Mesenchymal stem cell (in vitro differentiated cells and primary cell): ENCODE measurements at regions not wholly inside any gene's neighbourhood (a gene's known extent, or its start where the extent isn't known, plus 50 kb on each side); places are given as distances from the start of the nearest gene placed in this dataset.

Experiments
- DNase-seq: peaks from one replicate; pipeline ENCODE4 v3.0.0-alpha.2; 2013
- H2AFZ ChIP-seq: one replicate; pipeline ENCODE4 v1.6.1; 2013; ENCODE audit warnings: low read depth, mild to moderate bottlenecking, control low read depth, inconsistent platforms, low read length, moderate library complexity
- H2AK5ac ChIP-seq: 2 replicates; pipeline ENCODE4 v1.6.1; 2013; ENCODE audit warnings: low read length, moderate library complexity, mild to moderate bottlenecking, inconsistent platforms; ENCODE audit not compliant: severe bottlenecking
- H2BK120ac ChIP-seq: one replicate; pipeline ENCODE4 v1.6.1; 2013; ENCODE audit warnings: low read depth, mild to moderate bottlenecking, inconsistent platforms, low read length, moderate library complexity
- H2BK12ac ChIP-seq, 2 experiments: one replicate each; pipeline ENCODE4 v1.6.1; 2013; ENCODE audit warnings: inconsistent platforms in 2 of 2, low read length in 2 of 2, mild to moderate bottlenecking in 2 of 2, moderate library complexity in 2 of 2, control low read depth in 1 of 2
- H2BK15ac ChIP-seq: one replicate; pipeline ENCODE4 v1.6.1; 2013; ENCODE audit warnings: mild to moderate bottlenecking, low read depth, inconsistent platforms; ENCODE audit not compliant: poor library complexity, severe bottlenecking
- H2BK5ac ChIP-seq: 2 replicates; pipeline ENCODE4 v1.6.1; 2013; ENCODE audit warnings: low read depth, mild to moderate bottlenecking, low read length, control low read depth, inconsistent platforms; ENCODE audit not compliant: poor library complexity, severe bottlenecking
- H3K14ac ChIP-seq, 2 experiments: one replicate each; pipeline ENCODE4 v1.6.1; 2013; ENCODE audit warnings: inconsistent platforms in 2 of 2, low read length in 2 of 2, control low read depth in 1 of 2, mild to moderate bottlenecking in 1 of 2, moderate library complexity in 1 of 2
- H3K18ac ChIP-seq, 2 experiments: one replicate each; pipeline ENCODE4 v1.6.1; 2013; ENCODE audit warnings: inconsistent platforms in 2 of 2, low read length in 2 of 2, control low read depth in 1 of 2, low read depth in 1 of 2, mild to moderate bottlenecking in 1 of 2
- H3K23ac ChIP-seq, 2 experiments: one replicate each; pipeline ENCODE4 v1.6.1; 2013; ENCODE audit warnings: inconsistent platforms in 2 of 2, low read length in 2 of 2, mild to moderate bottlenecking in 2 of 2, moderate library complexity in 2 of 2, control low read depth in 1 of 2
- H3K27ac ChIP-seq: 2 replicates; pipeline ENCODE4 v1.5.1; 2013; ENCODE audit warnings: mild to moderate bottlenecking, moderate library complexity, low read length, control low read depth, inconsistent platforms; ENCODE audit not compliant: poor library complexity, severe bottlenecking
- H3K27me3 ChIP-seq, 2 experiments: 2 replicates each; pipeline versions ENCODE4 v1.6.1 to v1.7.0; 2013; ENCODE audit warnings: low read length in 2 of 2, mild to moderate bottlenecking in 2 of 2, moderate library complexity in 2 of 2, control low read depth in 1 of 2, inconsistent platforms in 1 of 2; ENCODE audit not compliant: control insufficient read depth in 1 of 2, insufficient read depth in 1 of 2
- H3K36me3 ChIP-seq, 2 experiments: 2 replicates each; pipeline versions ENCODE4 v1.6.1 to v1.7.0; 2013; ENCODE audit warnings: low read length in 2 of 2, control low read depth in 1 of 2, inconsistent platforms in 1 of 2, low read depth in 1 of 2, mild to moderate bottlenecking in 1 of 2; ENCODE audit not compliant: insufficient read depth in 2 of 2, control insufficient read depth in 1 of 2
- H3K4ac ChIP-seq, 2 experiments: one replicate each; pipeline ENCODE4 v1.6.1; 2013; ENCODE audit warnings: inconsistent platforms in 2 of 2, low read length in 2 of 2, mild to moderate bottlenecking in 2 of 2, moderate library complexity in 2 of 2, control low read depth in 1 of 2, low read depth in 1 of 2
- H3K4me1 ChIP-seq: 2 replicates; pipeline ENCODE4 v1.6.1; 2013; ENCODE audit warnings: low read depth, low read length, control low read depth; ENCODE audit not compliant: control insufficient read depth, insufficient read depth
- H3K4me2 ChIP-seq: 2 replicates; pipeline ENCODE4 v1.6.1; 2013; ENCODE audit warnings: low read length, mild to moderate bottlenecking, inconsistent platforms; ENCODE audit not compliant: poor library complexity, severe bottlenecking
- H3K4me3 ChIP-seq, 2 experiments: 2 replicates each; pipeline versions ENCODE4 v1.5.1 to v1.7.0; 2013; ENCODE audit warnings: low read length in 2 of 2, mild to moderate bottlenecking in 2 of 2, control low read depth in 1 of 2, low read depth in 1 of 2; ENCODE audit not compliant: insufficient read depth in 1 of 2
- H3K79me1 ChIP-seq: replicated peaks from 2 replicates; pipeline ENCODE4 v1.6.1; 2013; ENCODE audit warnings: mild to moderate bottlenecking, control low read depth, low read length, inconsistent platforms; ENCODE audit not compliant: poor library complexity, severe bottlenecking
- H3K9ac ChIP-seq: 2 replicates; pipeline ENCODE4 v1.7.0; 2013; ENCODE audit warnings: mild to moderate bottlenecking, low read length, moderate library complexity
- H3K9me3 ChIP-seq: 2 replicates; pipeline ENCODE4 v1.7.0; 2013; ENCODE audit warnings: mild to moderate bottlenecking, low read length; ENCODE audit not compliant: control insufficient read depth
- H4K8ac ChIP-seq: one replicate; pipeline ENCODE4 v1.6.1; 2013; ENCODE audit warnings: inconsistent platforms, mild to moderate bottlenecking, low read length, moderate library complexity
- H4K91ac ChIP-seq: one replicate; pipeline ENCODE4 v1.6.1; 2013; ENCODE audit warnings: mild to moderate bottlenecking, low read length, inconsistent platforms
- WGBS: methylation state at CpG from one replicate; pipeline ENCODE4 v1.1.7; 2013; ENCODE audit warnings: mixed read lengths; 5-methylcytosine and 5-hydroxymethylcytosine counted together

GRCh38 chr7:81624021-81624592, 145.7 kb downstream of the HGF start:
- H4K8ac ChIP-seq: no peak overlapping the region
- H3K79me1 ChIP-seq: no peaks in the 10 kb centered on the region
- H3K18ac ChIP-seq: peak overlapping the region; percentile 66 to 83
- H2BK15ac ChIP-seq: no peak overlapping the region
- no peaks in the 10 kb centered on the region for H3K27me3 ChIP-seq
- H3K14ac ChIP-seq: no peak overlapping the region
- H3K9me3 ChIP-seq: no peaks in the 10 kb centered on the region
- no peak overlapping the region for H2AFZ ChIP-seq
- no peak for DNase-seq
- peak overlapping the region; percentile 64 to 79 for H3K4ac ChIP-seq
- no peak overlapping the region for H3K4me3 ChIP-seq
- no CpG with 5 or more reads among the region's 1 CpG for WGBS
- no peaks in the 10 kb centered on the region for H3K4me1 ChIP-seq
- peak overlapping the region; percentile 71 to 89 for H2BK12ac ChIP-seq
- H3K9ac ChIP-seq: peak overlapping the region; percentile 18
- H2AK5ac ChIP-seq: peak overlapping the region; percentile 59
- H3K36me3 ChIP-seq: no peaks in the 10 kb centered on the region
- peak overlapping the region; percentile 27 for H4K91ac ChIP-seq
- H3K27ac ChIP-seq: peak overlapping the region; percentile 57
- H2BK120ac ChIP-seq: no peak overlapping the region
- H3K23ac ChIP-seq: no peak overlapping the region
- no peak overlapping the region for H2BK5ac ChIP-seq
- no peak overlapping the region for H3K4me2 ChIP-seq

DNA sequence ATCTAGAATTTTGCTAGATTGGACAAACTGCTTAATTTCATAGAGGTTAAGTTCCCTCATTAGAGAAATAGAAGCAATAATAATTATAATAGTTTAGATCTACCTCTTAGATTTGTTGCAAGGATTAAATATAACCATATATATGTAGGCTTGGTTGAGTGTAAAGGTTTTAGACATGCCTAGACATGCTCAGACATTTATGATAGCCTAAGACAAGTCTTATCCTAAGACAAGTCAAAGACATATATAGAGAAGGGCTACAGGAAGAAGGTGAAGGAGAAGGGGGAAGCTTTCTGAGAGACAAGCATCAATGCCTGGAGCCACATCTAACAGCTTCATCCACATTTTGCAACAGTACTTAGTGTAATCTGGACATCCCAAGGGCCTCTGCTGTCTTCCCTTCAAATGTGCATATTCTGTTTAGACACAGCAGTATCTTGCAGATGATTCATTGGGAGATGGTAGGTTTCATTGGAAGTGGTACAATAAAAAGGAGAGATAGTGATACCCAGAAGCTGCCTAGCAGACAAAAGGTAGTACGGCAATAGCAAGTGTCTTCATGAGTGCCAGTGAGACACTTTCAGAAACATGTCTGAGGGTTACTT, 146.5 kb downstream of the HGF start:
- Histone ChIP-seq H3K14ac (no peak overlapping the region), H3K27ac (no peak overlapping the region), H3K4me3 (no peak overlapping the region), H3K4ac (peak overlapping the region; percentile 13 to 58), H2BK12ac (peak overlapping the region in 1 of 2 experiments; percentile 2), H3K36me3 (no peaks in the 10 kb centered on the region), H2BK15ac (no peak overlapping the region), H2AK5ac (no peak overlapping the region), H2BK5ac (no peak overlapping the region), H4K8ac (peak overlapping the region; percentile 45), H3K9ac (peak overlapping the region; percentile 33), H3K27me3 (no peaks in the 10 kb centered on the region), H3K79me1 (no peaks in the 10 kb centered on the region), H3K23ac (no peak overlapping the region), H3K4me2 (no peak overlapping the region), H4K91ac (peak overlapping the region; percentile 57), H3K4me1 (no peaks in the 10 kb centered on the region), H2BK120ac (no peak overlapping the region), H2AFZ (no peak overlapping the region), H3K9me3 (no peaks in the 10 kb centered on the region), H3K18ac (peak overlapping the region; percentile 4 to 64)
- WGBS: 82% methylated on average over 1 of the region's 1 CpG
- no peak for DNase-seq

DNA sequence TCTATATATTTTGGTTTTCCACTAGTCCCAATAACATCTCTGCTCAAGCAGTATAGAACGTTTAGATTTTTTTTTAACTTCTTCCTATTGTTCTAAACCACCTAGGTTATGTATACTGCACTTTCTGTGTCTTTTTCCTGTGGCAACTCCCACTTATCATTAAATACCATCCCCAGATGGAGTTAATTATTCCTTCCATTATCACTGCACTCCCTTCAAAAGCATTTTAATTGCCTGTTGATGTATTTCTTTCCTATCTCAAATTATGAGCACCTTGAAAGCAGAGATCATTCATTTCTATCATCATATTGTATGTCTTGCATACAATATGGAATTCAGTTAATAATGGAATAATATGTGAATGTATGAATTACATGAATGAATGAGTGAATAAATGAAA, 148.0 kb downstream of the HGF start:
- Histone ChIP-seq H3K9ac (no peak overlapping the region), H3K4me1 (no peaks in the 10 kb centered on the region), H3K27ac (no peak overlapping the region), H3K27me3 (no peaks in the 10 kb centered on the region), H2BK5ac (no peak overlapping the region), H4K8ac (no peak overlapping the region), H3K4ac (no peak overlapping the region), H2AK5ac (no peak overlapping the region), H4K91ac (no peak overlapping the region), H2BK12ac (no peak overlapping the region), H2BK120ac (no peak overlapping the region), H3K36me3 (no peaks in the 10 kb centered on the region), H3K9me3 (no peaks in the 10 kb centered on the region), H3K4me2 (no peak overlapping the region), H3K14ac (no peak overlapping the region), H2BK15ac (no peak overlapping the region), H3K4me3 (no peak overlapping the region), H3K23ac (no peak overlapping the region), H3K79me1 (no peaks in the 10 kb centered on the region), H3K18ac (no peak overlapping the region), H2AFZ (no peak overlapping the region)
- DNase-seq: no peak
- 100% methylated on average over 1 of the region's 1 CpG for WGBS

DNA sequence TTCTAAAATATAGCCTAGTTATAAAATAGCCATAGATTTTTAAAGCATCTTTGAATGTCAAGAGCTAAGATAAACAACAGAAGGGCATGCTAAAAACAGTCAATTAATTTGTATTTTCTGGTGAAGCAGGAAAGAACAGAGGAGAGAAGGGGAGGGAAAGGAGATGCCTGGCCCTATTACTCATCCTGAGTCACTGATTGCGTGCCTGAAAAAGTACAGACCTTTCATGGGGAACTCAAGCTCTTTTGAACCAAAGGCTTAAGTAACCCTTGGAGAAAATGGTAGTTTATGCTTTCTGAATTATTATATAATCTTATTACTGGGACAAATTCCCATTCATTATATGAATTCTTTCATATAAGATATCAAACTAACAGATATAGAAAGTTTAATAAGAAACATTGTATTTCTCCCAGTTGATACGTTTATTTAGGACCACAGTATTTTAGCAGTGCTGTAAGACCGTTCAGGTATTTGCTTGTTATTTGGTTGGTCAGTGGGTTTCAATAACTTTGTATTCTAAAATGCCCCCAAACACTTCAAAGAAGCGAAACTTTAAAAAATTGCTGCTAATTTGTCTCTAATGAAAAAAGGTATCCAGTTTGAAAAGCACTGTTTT, 151.3 kb downstream of the HGF start:
- Histone ChIP-seq H2AFZ (no peak overlapping the region), H3K14ac (no peak overlapping the region), H2BK12ac (no peak overlapping the region), H3K4ac (no peak overlapping the region), H3K27me3 (no peaks in the 10 kb centered on the region), H2BK5ac (no peak overlapping the region), H3K23ac (no peak overlapping the region), H3K4me3 (no peak overlapping the region), H3K27ac (no peak overlapping the region), H3K4me1 (no peaks in the 10 kb centered on the region), H3K4me2 (no peak overlapping the region), H3K9me3 (no peaks in the 10 kb centered on the region), H3K18ac (no peak overlapping the region), H4K91ac (no peak overlapping the region), H3K9ac (peak overlapping the region; percentile 57), H3K79me1 (no peaks in the 10 kb centered on the region), H2BK120ac (no peak overlapping the region), H4K8ac (no peak overlapping the region), H2AK5ac (no peak overlapping the region), H3K36me3 (no peaks in the 10 kb centered on the region), H2BK15ac (no peak overlapping the region)
- WGBS: 35% methylated on average over 4 of the region's 4 CpGs
- peak; percentile 97 for DNase-seq
